ENCODE measurements at regions not wholly inside any gene's neighbourhood (a gene's known extent, or its start where the extent isn't known, plus 50 kb on each side); places are given as distances from the start of the nearest gene placed in this dataset.

GRCh38 chr12:25001311-25001710 lies 52.4 kb upstream of the BCAT1 start (continued):
- TF ChIP-seq REST (IDR thresholded peaks at IDR 0.05; ENCODE audit: low read depth, low read length): no peak
- no peak for TF ChIP-seq MXI1 (IDR thresholded peaks at IDR 0.05; ENCODE audit: low read depth, low read length)
